ENCODE measurements at regions not wholly inside any gene's neighbourhood (a gene's known extent, or its start where the extent isn't known, plus 50 kb on each side); places are given as distances from the start of the nearest gene placed in this dataset.

- no peak for DNase-seq
These were observed 472.8 kb downstream of the CCDC171 start for GRCh38 chr9:16025627-16026026.

- no peak for DNase-seq
These were observed 474.0 kb downstream of the CCDC171 start for GRCh38 chr9:16026886-16027285.

GRCh38 chr9:16028548-16028947 lies 475.7 kb downstream of the CCDC171 start:
- no peak for DNase-seq

- no peak for DNase-seq
These were observed 476.3 kb downstream of the CCDC171 start for GRCh38 chr9:16029046-16029615.

- no peak for DNase-seq
These were observed 477.0 kb downstream of the CCDC171 start for GRCh38 chr9:16029796-16030363.

GRCh38 chr9:16030528-16031185 lies 477.8 kb downstream of the CCDC171 start:
- DNase-seq = no peak

- DNase-seq = no peak
These were observed 478.6 kb downstream of the CCDC171 start for GRCh38 chr9:16031486-16031885.

GRCh38 chr9:16031971-16032370 lies 479.1 kb downstream of the CCDC171 start:
- DNase-seq = no peak

GRCh38 chr9:16032799-16033198 lies 480.0 kb downstream of the CCDC171 start:
- DNase-seq = no peak

GRCh38 chr9:16033253-16033652 lies 480.4 kb downstream of the CCDC171 start:
- no peak for DNase-seq

GRCh38 chr9:16033921-16034691 lies 481.3 kb downstream of the CCDC171 start:
- DNase-seq = no peak

GRCh38 chr9:16039218-16039987 lies 486.6 kb downstream of the CCDC171 start:
- peak; percentile 74 to 90 for DNase-seq

GRCh38 chr9:16039988-16040761 lies 487.3 kb downstream of the CCDC171 start:
- no peak for DNase-seq

GRCh38 chr9:16043756-16044578 lies 491.1 kb downstream of the CCDC171 start:
- DNase-seq = no peak

- no peak for DNase-seq
These were observed 491.7 kb downstream of the CCDC171 start for GRCh38 chr9:16044579-16044881.

- no peak for DNase-seq
These were observed 492.9 kb downstream of the CCDC171 start for GRCh38 chr9:16045651-16046280.

- no peak for DNase-seq
These were observed 493.9 kb downstream of the CCDC171 start for GRCh38 chr9:16046713-16047112.

- DNase-seq = no peak
These were observed 495.3 kb downstream of the CCDC171 start for GRCh38 chr9:16048129-16048528.

GRCh38 chr9:16052146-16052545 lies 499.3 kb downstream of the CCDC171 start:
- DNase-seq = no peak

GRCh38 chr9:16052757-16053530 lies 500.1 kb downstream of the CCDC171 start:
- DNase-seq = no peak

All from NCI-H526 (cell line).